ENCODE measurements at regions not wholly inside any gene's neighbourhood (a gene's known extent, or its start where the extent isn't known, plus 50 kb on each side); places are given as distances from the start of the nearest gene placed in this dataset.

- TF ChIP-seq SMAD4 (CRISPR knock-in tag; IDR thresholded peaks at IDR 0.05), result no peak
- no peak for TF ChIP-seq ZNF232 (CRISPR knock-in tag; IDR thresholded peaks at IDR 0.05)
- TF ChIP-seq, protein P1, sequence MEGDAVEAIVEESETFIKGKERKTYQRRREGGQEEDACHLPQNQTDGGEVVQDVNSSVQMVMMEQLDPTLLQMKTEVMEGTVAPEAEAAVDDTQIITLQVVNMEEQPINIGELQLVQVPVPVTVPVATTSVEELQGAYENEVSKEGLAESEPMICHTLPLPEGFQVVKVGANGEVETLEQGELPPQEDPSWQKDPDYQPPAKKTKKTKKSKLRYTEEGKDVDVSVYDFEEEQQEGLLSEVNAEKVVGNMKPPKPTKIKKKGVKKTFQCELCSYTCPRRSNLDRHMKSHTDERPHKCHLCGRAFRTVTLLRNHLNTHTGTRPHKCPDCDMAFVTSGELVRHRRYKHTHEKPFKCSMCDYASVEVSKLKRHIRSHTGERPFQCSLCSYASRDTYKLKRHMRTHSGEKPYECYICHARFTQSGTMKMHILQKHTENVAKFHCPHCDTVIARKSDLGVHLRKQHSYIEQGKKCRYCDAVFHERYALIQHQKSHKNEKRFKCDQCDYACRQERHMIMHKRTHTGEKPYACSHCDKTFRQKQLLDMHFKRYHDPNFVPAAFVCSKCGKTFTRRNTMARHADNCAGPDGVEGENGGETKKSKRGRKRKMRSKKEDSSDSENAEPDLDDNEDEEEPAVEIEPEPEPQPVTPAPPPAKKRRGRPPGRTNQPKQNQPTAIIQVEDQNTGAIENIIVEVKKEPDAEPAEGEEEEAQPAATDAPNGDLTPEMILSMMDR (IDR thresholded peaks at IDR 0.05), result no peak
- TF ChIP-seq JUN (CRISPR knock-in tag; IDR thresholded peaks at IDR 0.05), result no peak
- no peak for TF ChIP-seq FOXJ3 (CRISPR knock-in tag; IDR thresholded peaks at IDR 0.05; ENCODE audit: borderline replicate concordance)
- TF ChIP-seq CREB1 (CRISPR knock-in tag; IDR thresholded peaks at IDR 0.05), result no peak
- no peak for TF ChIP-seq E2F1 (CRISPR knock-in tag; IDR thresholded peaks at IDR 0.05)
- TF ChIP-seq, protein P2, sequence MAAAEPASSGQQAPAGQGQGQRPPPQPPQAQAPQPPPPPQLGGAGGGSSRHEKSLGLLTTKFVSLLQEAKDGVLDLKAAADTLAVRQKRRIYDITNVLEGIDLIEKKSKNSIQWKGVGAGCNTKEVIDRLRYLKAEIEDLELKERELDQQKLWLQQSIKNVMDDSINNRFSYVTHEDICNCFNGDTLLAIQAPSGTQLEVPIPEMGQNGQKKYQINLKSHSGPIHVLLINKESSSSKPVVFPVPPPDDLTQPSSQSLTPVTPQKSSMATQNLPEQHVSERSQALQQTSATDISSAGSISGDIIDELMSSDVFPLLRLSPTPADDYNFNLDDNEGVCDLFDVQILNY (CRISPR knock-in tag; IDR thresholded peaks at IDR 0.05), result no peak
- TF ChIP-seq ESRRA (CRISPR knock-in tag; IDR thresholded peaks at IDR 0.05; ENCODE audit: borderline replicate concordance), result no peak
Observed at GRCh38 chr4:126582737-126583136, 1050.0 kb upstream of the INTU start.
